AG04449 (cell line): ENCODE measurements at regions not wholly inside any gene's neighbourhood (a gene's known extent, or its start where the extent isn't known, plus 50 kb on each side); places are given as distances from the start of the nearest gene placed in this dataset.

Experiments
- CTCF ChIA-PET: fragments of 350-600 bp; formaldehyde crosslinking; extraction: SDS; loops from one replicate; lab custom pipeline; 2021; ENCODE audit warnings: antibody characterized with exemption; lab: Yijun Ruan, JAX
- POLR2A ChIA-PET: fragments of 400-600, 350-600 bp; formaldehyde crosslinking; extraction: SDS; loops from one replicate; lab custom pipeline; 2020; ENCODE audit warnings: antibody characterized with exemption, inconsistent platforms; lab: Yijun Ruan, JAX
- DNase-seq: peaks from one replicate; pipeline ENCODE4 v3.0.0-alpha.2; 2010; ENCODE audit warnings: low read depth, low spot score
- H3K4me3 ChIP-seq: 2 replicates; pipeline ENCODE4 v1.5.1; 2011; ENCODE audit warnings: low read depth, mild to moderate bottlenecking, control low read depth, low read length
- CTCF ChIP-seq: IDR thresholded peaks from one replicate; pipeline ENCODE4 v1.5.1; 2011; ENCODE audit warnings: mild to moderate bottlenecking, moderate library complexity, low read length, control low read depth, inconsistent platforms; ENCODE audit not compliant: insufficient read depth; ENCODE audit errors: missing control alignments

GRCh38 chr2:15860760-15861159 lies 79.6 kb upstream of the MYCN start:
- POLR2A ChIA-PET, result no interaction called here
- no peak for DNase-seq
- CTCF ChIA-PET, result no interaction called here
- TF ChIP-seq CTCF, result no peak
- no peak overlapping the region for H3K4me3 ChIP-seq

- ChIA-PET CTCF (no interaction called here), POLR2A (no interaction called here)
- H3K4me3 ChIP-seq, result no peak overlapping the region
- DNase-seq, result no peak
- TF ChIP-seq CTCF, result no peak
Observed at GRCh38 chr2:15861172-15861822, 79.1 kb upstream of the MYCN start.

- ChIA-PET CTCF (no interaction called here), POLR2A (no interaction called here)
- no peak for DNase-seq
- no peak overlapping the region for H3K4me3 ChIP-seq
- TF ChIP-seq CTCF, result no peak
Observed at GRCh38 chr2:15861898-15862297, 78.5 kb upstream of the MYCN start.

- DNase-seq, result no peak
- no peak for TF ChIP-seq CTCF
Observed at GRCh38 chr2:15863089-15863488, 77.3 kb upstream of the MYCN start.

GRCh38 chr2:15863494-15864175 lies 76.7 kb upstream of the MYCN start:
- CTCF ChIA-PET, result no interaction called here
- no peak for DNase-seq
- no peak overlapping the region for H3K4me3 ChIP-seq
- TF ChIP-seq CTCF, result no peak
- POLR2A ChIA-PET, result no interaction called here

More at GRCh38 chr2:15863089-15863488, 77.3 kb upstream of the MYCN start:
- no peak overlapping the region for H3K4me3 ChIP-seq
- CTCF ChIA-PET, result no interaction called here
- POLR2A ChIA-PET, result no interaction called here

- no peak for TF ChIP-seq CTCF
- ChIA-PET CTCF (no interaction called here), POLR2A (no interaction called here)
- no peak overlapping the region for H3K4me3 ChIP-seq
- DNase-seq, result no peak
Observed at GRCh38 chr2:15864176-15864769, 76.1 kb upstream of the MYCN start.
